H1 (cell line): ENCODE measurements at regions not wholly inside any gene's neighbourhood (a gene's known extent, or its start where the extent isn't known, plus 50 kb on each side); places are given as distances from the start of the nearest gene placed in this dataset.

Experiments used
- CTCF ChIA-PET: fragments of 300-600 bp; sonication (Branson Sonifier 250); formaldehyde crosslinking; loops from one replicate; lab custom pipeline; 2021; ENCODE audit not compliant: partially characterized antibody; lab: Charles Lee
- POLR2A ChIA-PET: fragments of 300-600 bp; sonication (Branson Sonifier 250); formaldehyde crosslinking; loops from one replicate; lab custom pipeline; 2021; ENCODE audit warnings: inconsistent platforms; ENCODE audit not compliant: partially characterized antibody; lab: Charles Lee
- DNase-seq, 2 experiments: peaks; one replicate each; pipeline versions ENCODE4 v3.0.0 to v3.0.0-alpha.2; 2010 to 2022; ENCODE audit warnings: low spot score in 2 of 2, low read depth in 1 of 2, mixed read lengths in 1 of 2
- FAIRE-seq: peaks from 2 replicates; lab custom pipeline; 2011; peaks lifted over from hg19 to GRCh38; lab: Jason Lieb, UNC
- H2AFZ ChIP-seq: 2 replicates; pipeline ENCODE4 v1.8.1; 2012; ENCODE audit warnings: low read length, inconsistent platforms
- H2AK5ac ChIP-seq: 2 replicates; pipeline ENCODE4 v1.6.1; 2013; ENCODE audit warnings: low read depth, low read length
- H2BK120ac ChIP-seq: replicated peaks from 2 replicates; pipeline ENCODE3; 2013; ENCODE audit warnings: low read depth, low read length, inconsistent platforms
- H2BK12ac ChIP-seq: 2 replicates; pipeline ENCODE4 v1.6.1; 2013; ENCODE audit warnings: low read depth, low read length
- H2BK15ac ChIP-seq: 2 replicates; pipeline ENCODE4 v1.6.1; 2013; ENCODE audit warnings: low read length
- H2BK20ac ChIP-seq: 2 replicates; pipeline ENCODE4 v1.6.1; 2013; ENCODE audit warnings: low read length
- H2BK5ac ChIP-seq: 2 replicates; pipeline ENCODE4 v1.6.1; 2013; ENCODE audit warnings: low read depth, low read length
- H3K14ac ChIP-seq: 2 replicates; pipeline ENCODE4 v1.6.1; 2013; ENCODE audit warnings: inconsistent platforms; ENCODE audit not compliant: insufficient read length
- H3K18ac ChIP-seq: 2 replicates; pipeline ENCODE4 v1.6.1; 2013; ENCODE audit warnings: low read length; ENCODE audit errors: extremely low read depth
- H3K23ac ChIP-seq: 2 replicates; pipeline ENCODE4 v1.6.1; 2013; ENCODE audit warnings: inconsistent platforms; ENCODE audit not compliant: insufficient read length
- H3K23me2 ChIP-seq: 2 replicates; pipeline ENCODE4 v1.6.1; 2013; ENCODE audit warnings: low read depth, low read length
- H3K27ac ChIP-seq: 2 replicates; pipeline ENCODE4 v1.6.1; 2011; ENCODE audit warnings: low read depth, low read length, inconsistent platforms
- H3K27me3 ChIP-seq, 4 experiments: replicated peaks in 1 of 4; 1 replicate in 1 of 4; 2 replicates in 3 of 4; pipeline versions ENCODE4 v1.6.1 to v1.8.1; 2011 to 2013; ENCODE audit warnings: low read length in 3 of 4, mild to moderate bottlenecking in 3 of 4, inconsistent platforms in 2 of 4, mixed read lengths in 2 of 4, moderate library complexity in 1 of 4; ENCODE audit not compliant: control insufficient read depth in 3 of 4, insufficient read depth in 3 of 4; ENCODE audit errors: extremely low read depth in 1 of 4
- H3K36me3 ChIP-seq, 4 experiments: 2 replicates each; pipeline versions ENCODE4 v1.6.1 to v1.8.1; 2011 to 2013; ENCODE audit warnings: mild to moderate bottlenecking in 4 of 4, low read length in 3 of 4, moderate library complexity in 2 of 4, control low read depth in 1 of 4, inconsistent platforms in 1 of 4; ENCODE audit not compliant: insufficient read depth in 4 of 4, control insufficient read depth in 2 of 4
- H3K4ac ChIP-seq: replicated peaks from 2 replicates; pipeline ENCODE3; 2013; ENCODE audit warnings: low read length, low read depth, mixed read lengths, inconsistent platforms; ENCODE audit not compliant: insufficient read length
- H3K4me1 ChIP-seq, 4 experiments: replicated peaks in 1 of 4; 1 replicate in 1 of 4; 2 replicates in 3 of 4; pipeline versions ENCODE4 v1.6.1 to v1.8.1; 2011 to 2013; ENCODE audit warnings: low read length in 3 of 4, inconsistent platforms in 2 of 4, mixed read lengths in 1 of 4; ENCODE audit not compliant: insufficient read depth in 4 of 4, control insufficient read depth in 3 of 4
- H3K4me2 ChIP-seq, 2 experiments: 2 replicates each; pipeline versions ENCODE4 v1.6.1 to v1.8.1; 2011 to 2013; ENCODE audit warnings: low read depth in 2 of 2, low read length in 2 of 2, control low read depth in 1 of 2, inconsistent platforms in 1 of 2, mild to moderate bottlenecking in 1 of 2; ENCODE audit not compliant: insufficient read depth in 1 of 2
- H3K4me3 ChIP-seq, 4 experiments: fragments of 200-600, 300-600 bp in 1 of 4; sonication (generic), shearing (Covaris generic), sonication (Bioruptor Twin) in 1 of 4; 2 replicates each; pipeline versions ENCODE4 v1.5.1 to v1.8.1; 2011 to 2016; ENCODE audit warnings: low read length in 4 of 4, low read depth in 3 of 4, control low read depth in 2 of 4, inconsistent platforms in 2 of 4, mild to moderate bottlenecking in 2 of 4, mixed read lengths in 1 of 4, moderate library complexity in 1 of 4; ENCODE audit not compliant: insufficient read depth in 2 of 4; ENCODE audit errors: extremely low read depth in 1 of 4
- H3K56ac ChIP-seq: replicated peaks from 2 replicates; pipeline ENCODE3; 2013; ENCODE audit warnings: low read depth, mild to moderate bottlenecking, mixed read lengths, low read length, inconsistent platforms; ENCODE audit not compliant: insufficient read length
- H3K79me1 ChIP-seq: 2 replicates; pipeline ENCODE4 v1.6.1; 2013; ENCODE audit warnings: low read depth, low read length, control low read depth
- H3K79me2 ChIP-seq, 2 experiments: 2 replicates each; pipeline versions ENCODE4 v1.6.1 to v1.8.1; 2012 to 2013; ENCODE audit warnings: low read length in 2 of 2, mild to moderate bottlenecking in 2 of 2, inconsistent platforms in 1 of 2; ENCODE audit not compliant: insufficient read depth in 2 of 2, control insufficient read depth in 1 of 2
- H3K9ac ChIP-seq, 4 experiments: replicated peaks in 1 of 4; 1 replicate in 1 of 4; 2 replicates in 3 of 4; pipeline versions ENCODE4 v1.6.1 to v1.8.1; 2011 to 2013; ENCODE audit warnings: low read depth in 3 of 4, low read length in 3 of 4, control low read depth in 2 of 4, mild to moderate bottlenecking in 2 of 4, moderate library complexity in 2 of 4, inconsistent platforms in 1 of 4; ENCODE audit errors: extremely low read depth in 1 of 4
- H3K9me3 ChIP-seq, 2 experiments: 2 replicates each; pipeline versions ENCODE4 v1.6.1 to v1.8.1; 2012 to 2013; ENCODE audit warnings: mild to moderate bottlenecking in 2 of 2, moderate library complexity in 2 of 2, control low read depth in 1 of 2, inconsistent platforms in 1 of 2, low read depth in 1 of 2, low read length in 1 of 2, mixed read lengths in 1 of 2; ENCODE audit not compliant: insufficient read depth in 2 of 2
- H4K20me1 ChIP-seq, 2 experiments: replicated peaks in 1 of 2; 2 replicates each; pipeline versions ENCODE3 to v1.8.1; 2011 to 2013; ENCODE audit warnings: inconsistent platforms in 2 of 2, low read length in 2 of 2, mild to moderate bottlenecking in 1 of 2; ENCODE audit not compliant: insufficient read depth in 2 of 2, control insufficient read depth in 1 of 2
- H4K5ac ChIP-seq: 2 replicates; pipeline ENCODE4 v1.6.1; 2013; ENCODE audit warnings: low read length, low read depth, mixed read lengths, inconsistent platforms; ENCODE audit not compliant: insufficient read length
- H4K8ac ChIP-seq: 2 replicates; pipeline ENCODE4 v1.8.0; 2013; ENCODE audit warnings: mild to moderate bottlenecking, moderate library complexity, low read length, inconsistent platforms; ENCODE audit not compliant: insufficient read depth; ENCODE audit errors: extremely low read depth
- H4K91ac ChIP-seq: replicated peaks from 2 replicates; pipeline ENCODE3; 2013; ENCODE audit warnings: low read length, mixed read lengths, inconsistent platforms; ENCODE audit not compliant: insufficient read length
- EP300 ChIP-seq, 2 experiments: IDR thresholded peaks; 1 replicate in 1 of 2; 2 replicates in 1 of 2; pipeline ENCODE4 v1.6.1; 2011 to 2012; ENCODE audit warnings: low read depth in 2 of 2, low read length in 2 of 2, mild to moderate bottlenecking in 2 of 2, borderline replicate concordance in 1 of 2, inconsistent platforms in 1 of 2, moderate library complexity in 1 of 2
- WGBS, 2 experiments: shearing (Covaris generic) in 1 of 2; methylation state at CpG; one replicate each; pipeline versions ENCODE4 v1.1.6 to v1.1.7; 2013 to 2015; ENCODE audit warnings: low lambda C conversion rate in 2 of 2, mixed read lengths in 2 of 2, inconsistent platforms in 1 of 2, low coverage in 1 of 2, missing lambda C conversion rate in 1 of 2; ENCODE audit not compliant: insufficient replicate concordance in 2 of 2, insufficient coverage in 1 of 2, insufficient read length in 1 of 2; ENCODE audit errors: extremely low coverage in 1 of 2, missing lambda C conversion rate in 1 of 2; 5-methylcytosine and 5-hydroxymethylcytosine counted together
- TF ChIP-seq, protein P1 (sequence below): IDR thresholded peaks from 2 replicates; pipeline ENCODE4 v1.6.1; 2011; ENCODE audit warnings: low read length, improper control_type of control experiment

DNA sequence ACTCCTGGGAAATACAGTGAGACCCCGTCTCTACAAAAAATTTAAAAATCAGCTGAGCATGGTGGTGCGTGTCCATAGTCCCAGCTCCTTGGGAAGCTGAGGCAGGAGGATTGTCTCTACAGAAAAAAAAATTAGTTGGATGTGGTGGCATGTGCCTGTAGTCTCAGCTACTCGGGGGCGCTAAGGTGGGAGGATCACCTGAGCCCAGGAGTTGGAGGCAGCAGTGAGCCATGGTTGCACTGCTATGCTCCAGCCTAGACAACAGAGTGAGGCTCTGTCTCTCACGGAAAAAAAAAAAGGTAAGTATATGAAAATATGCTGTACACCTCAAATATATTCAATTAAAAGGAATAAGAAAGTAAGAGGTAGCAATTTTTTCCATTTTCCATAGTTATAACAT lies 92.5 kb upstream of the TGIF1 start:
- Histone ChIP-seq H3K14ac (no peak overlapping the region), H3K27me3 (no peaks in the 10 kb centered on the region), H2BK15ac (no peak overlapping the region), H3K56ac (no peak overlapping the region), H4K91ac (no peak overlapping the region), H3K23me2 (no peaks in the 10 kb centered on the region), H2AFZ (no peak overlapping the region), H2BK5ac (no peak overlapping the region), H3K36me3 (no peaks in the 10 kb centered on the region), H3K9me3 (no peaks in the 10 kb centered on the region), H2BK12ac (no peak overlapping the region), H3K27ac (no peak overlapping the region), H2BK120ac (no peak overlapping the region), H4K5ac (no peak overlapping the region), H4K20me1 (no peaks in the 10 kb centered on the region), H3K4me2 (no peak overlapping the region), H3K4ac (no peak overlapping the region), H3K9ac (no peak overlapping the region), H4K8ac (no peak overlapping the region), H2BK20ac (no peak overlapping the region), H2AK5ac (no peak overlapping the region), H3K4me3 (no peak overlapping the region), H3K18ac (no peak overlapping the region), H3K23ac (no peak overlapping the region), H3K79me2 (no peaks in the 10 kb centered on the region), H3K4me1 (peaks cover 0 to 6% (median 0%) of the 10 kb centered on the region in 4 experiments; a peak in 2 of 7 replicates), H3K79me1 (no peaks in the 10 kb centered on the region)
- no peak for TF ChIP-seq EP300 (IDR thresholded peaks at IDR 0.05; ENCODE audit: borderline replicate concordance in 1 of 2, low read depth in 2 of 2, low read length in 2 of 2)
- TF ChIP-seq, protein P1, sequence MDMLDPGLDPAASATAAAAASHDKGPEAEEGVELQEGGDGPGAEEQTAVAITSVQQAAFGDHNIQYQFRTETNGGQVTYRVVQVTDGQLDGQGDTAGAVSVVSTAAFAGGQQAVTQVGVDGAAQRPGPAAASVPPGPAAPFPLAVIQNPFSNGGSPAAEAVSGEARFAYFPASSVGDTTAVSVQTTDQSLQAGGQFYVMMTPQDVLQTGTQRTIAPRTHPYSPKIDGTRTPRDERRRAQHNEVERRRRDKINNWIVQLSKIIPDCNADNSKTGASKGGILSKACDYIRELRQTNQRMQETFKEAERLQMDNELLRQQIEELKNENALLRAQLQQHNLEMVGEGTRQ = no peak
- ChIA-PET POLR2A (no interaction called here), CTCF (interaction anchor here (0.5 to 2.3 kb wide), 4 partner anchors 24 to 309 kb away, joined by 3 to 5 read pairs (median 4); no protein-coding TSS in a partner anchor)
- 84% methylated on average over 5 of the region's 5 CpGs; no CpG with 5 or more reads in 1 of the 2 experiments for WGBS, 2 experiments
- no peak for DNase-seq
- FAIRE-seq = no peak
